Mesothelial cell of epicardium (in vitro differentiated cells): ENCODE measurements at regions not wholly inside any gene's neighbourhood (a gene's known extent, or its start where the extent isn't known, plus 50 kb on each side); places are given as distances from the start of the nearest gene placed in this dataset.

ENCODE experiments used
- DNase-seq, 2 experiments: peaks; one replicate each; pipeline ENCODE4 v3.0.0; 2021; ENCODE audit warnings: low spot score in 2 of 2; ENCODE audit not compliant: unreplicated experiment in 2 of 2
- H3K27ac Mint-ChIP-seq: 2 replicates; pipeline ENCODE4 v1.8.0; 2021; ENCODE audit warnings: mixed read lengths
- H3K27me3 Mint-ChIP-seq: 2 replicates; pipeline ENCODE4 v1.8.0; 2021; ENCODE audit warnings: low read depth, mixed read lengths
- H3K36me3 Mint-ChIP-seq: 2 replicates; pipeline ENCODE4 v1.8.0; 2021; ENCODE audit warnings: mixed read lengths
- H3K4me1 Mint-ChIP-seq: 2 replicates; pipeline ENCODE4 v1.8.0; 2021; ENCODE audit warnings: mixed read lengths
- H3K4me3 Mint-ChIP-seq: 2 replicates; pipeline ENCODE4 v1.8.0; 2021; ENCODE audit warnings: mild to moderate bottlenecking, moderate library complexity, mixed read lengths
- H3K9me3 Mint-ChIP-seq: 2 replicates; pipeline ENCODE4 v1.8.0; 2021; ENCODE audit warnings: mixed read lengths
- TF ChIP-seq, protein P1 (sequence below): fragments of 200-600 bp; sonication (generic); IDR thresholded peaks from one replicate; pipeline ENCODE4 v1.5.0; 2021; ENCODE audit warnings: antibody characterized with exemption; ENCODE audit not compliant: unreplicated experiment

DNA sequence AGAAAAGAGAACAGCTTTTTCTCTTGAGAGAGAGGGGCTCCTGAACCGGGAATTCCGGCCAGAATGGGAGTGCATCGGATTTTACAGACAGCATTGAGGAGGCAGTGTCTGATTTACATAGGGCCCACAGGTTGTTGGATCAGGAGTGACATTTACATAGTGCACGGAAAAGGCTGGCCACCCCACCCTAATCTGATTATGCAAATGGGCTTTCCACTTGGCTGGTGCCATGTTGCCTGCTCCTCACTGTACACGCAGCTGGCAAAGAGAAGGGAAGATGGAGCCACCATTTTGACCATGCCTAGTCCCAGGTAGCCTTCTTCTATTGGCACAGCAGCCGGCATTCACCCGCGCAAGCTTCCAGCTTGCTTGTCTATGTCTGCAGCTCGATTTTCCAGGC is 77.5 kb upstream of the FAM171A1 start:
- TF ChIP-seq, protein P1, sequence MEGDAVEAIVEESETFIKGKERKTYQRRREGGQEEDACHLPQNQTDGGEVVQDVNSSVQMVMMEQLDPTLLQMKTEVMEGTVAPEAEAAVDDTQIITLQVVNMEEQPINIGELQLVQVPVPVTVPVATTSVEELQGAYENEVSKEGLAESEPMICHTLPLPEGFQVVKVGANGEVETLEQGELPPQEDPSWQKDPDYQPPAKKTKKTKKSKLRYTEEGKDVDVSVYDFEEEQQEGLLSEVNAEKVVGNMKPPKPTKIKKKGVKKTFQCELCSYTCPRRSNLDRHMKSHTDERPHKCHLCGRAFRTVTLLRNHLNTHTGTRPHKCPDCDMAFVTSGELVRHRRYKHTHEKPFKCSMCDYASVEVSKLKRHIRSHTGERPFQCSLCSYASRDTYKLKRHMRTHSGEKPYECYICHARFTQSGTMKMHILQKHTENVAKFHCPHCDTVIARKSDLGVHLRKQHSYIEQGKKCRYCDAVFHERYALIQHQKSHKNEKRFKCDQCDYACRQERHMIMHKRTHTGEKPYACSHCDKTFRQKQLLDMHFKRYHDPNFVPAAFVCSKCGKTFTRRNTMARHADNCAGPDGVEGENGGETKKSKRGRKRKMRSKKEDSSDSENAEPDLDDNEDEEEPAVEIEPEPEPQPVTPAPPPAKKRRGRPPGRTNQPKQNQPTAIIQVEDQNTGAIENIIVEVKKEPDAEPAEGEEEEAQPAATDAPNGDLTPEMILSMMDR: no peak
- Mint-ChIP-seq H3K9me3 (peaks cover 6% of the 10 kb centered on the region), H3K27me3 (peaks cover 34% of the 10 kb centered on the region), H3K4me3 (no peak overlapping the region), H3K27ac (no peak overlapping the region), H3K36me3 (no peaks in the 10 kb centered on the region), H3K4me1 (peaks cover 34% of the 10 kb centered on the region)
- no peak for DNase-seq

GRCh38 chr10:15445006-15445390 is 73.9 kb upstream of the FAM171A1 start:
- Mint-ChIP-seq H3K4me3 (no peak overlapping the region), H3K9me3 (peaks cover 6% of the 10 kb centered on the region), H3K4me1 (peaks cover 8% of the 10 kb centered on the region), H3K36me3 (no peaks in the 10 kb centered on the region), H3K27me3 (peaks cover 19% of the 10 kb centered on the region), H3K27ac (no peak overlapping the region)
- TF ChIP-seq, protein P1: no peak
- no peak for DNase-seq

- H3K27ac Mint-ChIP-seq: no peak overlapping the region
- DNase-seq: no peak
- H3K36me3 Mint-ChIP-seq: no peaks in the 10 kb centered on the region
- peaks cover 6% of the 10 kb centered on the region for H3K9me3 Mint-ChIP-seq
- peaks cover 16% of the 10 kb centered on the region for H3K27me3 Mint-ChIP-seq
- peaks cover 12% of the 10 kb centered on the region for H3K4me1 Mint-ChIP-seq
- H3K4me3 Mint-ChIP-seq: no peak overlapping the region
- TF ChIP-seq, protein P1: no peak
Measured at GRCh38 chr10:15444105-15445005, 73.3 kb upstream of the FAM171A1 start.

GRCh38 chr10:15442056-15442455 is 71.0 kb upstream of the FAM171A1 start:
- no peak for DNase-seq
- H3K27me3 Mint-ChIP-seq: peaks cover 2% of the 10 kb centered on the region
- TF ChIP-seq, protein P1: no peak
- peaks cover 16% of the 10 kb centered on the region for H3K4me1 Mint-ChIP-seq
- H3K36me3 Mint-ChIP-seq: no peaks in the 10 kb centered on the region
- no peaks in the 10 kb centered on the region for H3K9me3 Mint-ChIP-seq
- no peak overlapping the region for H3K4me3 Mint-ChIP-seq
- H3K27ac Mint-ChIP-seq: no peak overlapping the region

GRCh38 chr10:15440204-15440711 is 69.2 kb upstream of the FAM171A1 start:
- H3K4me3 Mint-ChIP-seq: no peak overlapping the region
- TF ChIP-seq, protein P1: no peak

More at GRCh38 chr10:15440204-15440711, 69.2 kb upstream of the FAM171A1 start:
- Mint-ChIP-seq H3K27me3 (no peaks in the 10 kb centered on the region), H3K9me3 (no peaks in the 10 kb centered on the region), H3K36me3 (no peaks in the 10 kb centered on the region), H3K27ac (no peak overlapping the region), H3K4me1 (peaks cover 16% of the 10 kb centered on the region)
- DNase-seq: no peak
